Mesendoderm (in vitro differentiated cells): ENCODE measurements at regions not wholly inside any gene's neighbourhood (a gene's known extent, or its start where the extent isn't known, plus 50 kb on each side); places are given as distances from the start of the nearest gene placed in this dataset.

Experiments
- DNase-seq: peaks from one replicate; pipeline ENCODE4 v3.0.0; 2013
- H2AK5ac ChIP-seq: 2 replicates; pipeline ENCODE4 v1.6.1; 2013; ENCODE audit warnings: low read length, inconsistent platforms
- H2BK120ac ChIP-seq: 2 replicates; pipeline ENCODE4 v1.6.1; 2013; ENCODE audit warnings: low read depth, mild to moderate bottlenecking, low read length, moderate library complexity, mixed read lengths
- H2BK15ac ChIP-seq: replicated peaks from 2 replicates; pipeline ENCODE4 v1.6.1; 2013; ENCODE audit warnings: low read depth, mild to moderate bottlenecking, moderate library complexity
- H2BK5ac ChIP-seq: 2 replicates; pipeline ENCODE4 v1.6.1; 2013; ENCODE audit warnings: low read length, inconsistent platforms
- H3K18ac ChIP-seq: 2 replicates; pipeline ENCODE4 v1.6.1; 2013; ENCODE audit warnings: mild to moderate bottlenecking, low read length, mixed read lengths
- H3K23ac ChIP-seq: one replicate; pipeline ENCODE4 v1.6.1; 2013; ENCODE audit warnings: low read length
- H3K27ac ChIP-seq: 2 replicates; pipeline ENCODE4 v1.5.1; 2013; ENCODE audit warnings: low read depth, mild to moderate bottlenecking, inconsistent platforms, low read length, moderate library complexity
- H3K27me3 ChIP-seq: 2 replicates; pipeline ENCODE4 v1.6.1; 2013; ENCODE audit warnings: low read length, control low read depth, mild to moderate bottlenecking, inconsistent platforms; ENCODE audit not compliant: insufficient read depth, poor library complexity
- H3K36me3 ChIP-seq: 2 replicates; pipeline ENCODE4 v1.6.1; 2013; ENCODE audit warnings: low read length, inconsistent platforms; ENCODE audit not compliant: control insufficient read depth, insufficient read depth
- H3K4ac ChIP-seq: one replicate; pipeline ENCODE4 v1.6.1; 2013; ENCODE audit warnings: low read depth, mild to moderate bottlenecking, low read length, moderate library complexity
- H3K4me1 ChIP-seq: 2 replicates; pipeline ENCODE4 v1.6.1; 2013; ENCODE audit warnings: low read depth, low read length, inconsistent platforms; ENCODE audit not compliant: control insufficient read depth
- H3K4me2 ChIP-seq: 2 replicates; pipeline ENCODE4 v1.6.1; 2013; ENCODE audit warnings: low read length
- H3K4me3 ChIP-seq: 2 replicates; pipeline ENCODE4 v1.5.1; 2013; ENCODE audit warnings: mild to moderate bottlenecking, low read length
- H3K56ac ChIP-seq: one replicate; pipeline ENCODE4 v1.6.1; 2013; ENCODE audit warnings: low read length
- H3K79me1 ChIP-seq: 2 replicates; pipeline ENCODE4 v1.6.1; 2013; ENCODE audit warnings: low read length, inconsistent platforms
- H3K79me2 ChIP-seq: 2 replicates; pipeline ENCODE4 v1.6.1; 2013; ENCODE audit warnings: mild to moderate bottlenecking, low read length; ENCODE audit not compliant: control insufficient read depth, insufficient read depth
- H3K9ac ChIP-seq: 2 replicates; pipeline ENCODE4 v1.6.1; 2013; ENCODE audit warnings: low read length, inconsistent platforms
- H4K5ac ChIP-seq: one replicate; pipeline ENCODE4 v1.6.1; 2013; ENCODE audit warnings: low read length
- H4K8ac ChIP-seq: one replicate; pipeline ENCODE4 v1.6.1; 2013; ENCODE audit warnings: low read depth, mild to moderate bottlenecking, control low read depth, low read length, moderate library complexity
- WGBS: extraction: QIAGEN DNeasy Blood & Tissue Kit; methylation state at CpG from one replicate; pipeline ENCODE4 v1.1.7; 2013; ENCODE audit warnings: low lambda C conversion rate, missing lambda C conversion rate; ENCODE audit not compliant: insufficient coverage; ENCODE audit errors: extremely low coverage; 5-methylcytosine and 5-hydroxymethylcytosine counted together

DNA sequence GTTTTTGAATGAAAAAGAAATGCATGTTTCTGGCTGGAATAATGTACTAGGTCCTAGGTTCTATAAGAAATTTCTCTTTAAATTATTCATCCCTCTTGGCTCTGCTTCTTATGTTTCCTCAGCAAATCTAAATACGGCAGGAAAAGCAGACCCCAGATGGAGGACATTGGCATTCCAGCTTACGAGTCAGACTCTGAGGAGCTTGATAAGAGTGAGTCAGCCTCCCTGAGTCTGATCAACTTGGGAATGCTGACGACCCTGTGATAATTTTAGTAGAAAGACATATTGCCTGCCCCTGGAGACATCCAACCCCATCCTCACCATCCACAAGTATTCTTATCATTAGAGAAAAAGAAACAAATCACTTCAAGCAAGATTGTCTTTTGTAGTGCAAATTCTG is 509.7 kb upstream of the MARCKS start:
- H3K9ac ChIP-seq, result no peak overlapping the region
- H3K4ac ChIP-seq, result peak overlapping the region; percentile 52
- no peak overlapping the region for H2AK5ac ChIP-seq
- WGBS, result no CpG with 5 or more reads among the region's 3 CpGs
- no peak overlapping the region for H2BK5ac ChIP-seq
- no peak overlapping the region for H3K23ac ChIP-seq
- no peak overlapping the region for H4K8ac ChIP-seq
- peak overlapping the region; percentile 18 for H3K18ac ChIP-seq
- no peaks in the 10 kb centered on the region for H3K36me3 ChIP-seq
- H3K27ac ChIP-seq, result no peak overlapping the region
- H3K27me3 ChIP-seq, result no peaks in the 10 kb centered on the region
- peaks cover 2% of the 10 kb centered on the region for H3K4me1 ChIP-seq
- no peak overlapping the region for H4K5ac ChIP-seq
- no peak overlapping the region for H3K56ac ChIP-seq
- H2BK120ac ChIP-seq, result no peak overlapping the region
- no peaks in the 10 kb centered on the region for H3K79me1 ChIP-seq
- no peak overlapping the region for H2BK15ac ChIP-seq
- peak; percentile 66 for DNase-seq
- no peak overlapping the region for H3K4me3 ChIP-seq
- H3K79me2 ChIP-seq, result no peaks in the 10 kb centered on the region
- H3K4me2 ChIP-seq, result no peak overlapping the region

DNA sequence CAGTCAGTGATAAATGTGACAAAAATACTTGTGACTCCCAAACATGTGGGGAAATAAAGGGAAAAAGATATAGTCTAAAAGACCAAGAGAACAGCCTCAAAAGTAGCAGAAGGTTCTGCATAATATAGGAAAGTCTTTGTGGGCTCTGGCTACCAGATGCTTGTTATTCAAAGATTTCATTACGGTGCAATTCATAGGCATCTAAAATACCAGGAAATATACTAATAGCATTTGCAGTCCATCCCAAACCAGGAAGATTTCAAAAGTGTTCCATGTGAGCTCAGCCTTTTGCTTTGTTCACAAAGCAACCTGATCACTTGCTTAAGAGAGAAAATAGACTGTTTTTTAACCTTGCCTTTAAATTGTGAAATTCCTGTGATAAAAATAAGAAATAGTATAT is 506.7 kb upstream of the MARCKS start:
- Histone ChIP-seq H3K18ac (no peak overlapping the region), H3K23ac (no peak overlapping the region), H3K9ac (no peak overlapping the region), H3K56ac (no peak overlapping the region), H4K8ac (no peak overlapping the region), H3K4me1 (peaks cover 2% of the 10 kb centered on the region), H3K27ac (no peak overlapping the region), H3K36me3 (no peaks in the 10 kb centered on the region), H2BK15ac (no peak overlapping the region), H3K79me1 (no peaks in the 10 kb centered on the region), H2BK5ac (no peak overlapping the region), H2AK5ac (no peak overlapping the region), H3K27me3 (no peaks in the 10 kb centered on the region), H3K4me2 (no peak overlapping the region), H3K4ac (no peak overlapping the region), H2BK120ac (no peak overlapping the region), H3K4me3 (no peak overlapping the region), H3K79me2 (no peaks in the 10 kb centered on the region), H4K5ac (no peak overlapping the region)
- WGBS, result no CpG with 5 or more reads among the region's 1 CpG
- DNase-seq, result no peak

DNA sequence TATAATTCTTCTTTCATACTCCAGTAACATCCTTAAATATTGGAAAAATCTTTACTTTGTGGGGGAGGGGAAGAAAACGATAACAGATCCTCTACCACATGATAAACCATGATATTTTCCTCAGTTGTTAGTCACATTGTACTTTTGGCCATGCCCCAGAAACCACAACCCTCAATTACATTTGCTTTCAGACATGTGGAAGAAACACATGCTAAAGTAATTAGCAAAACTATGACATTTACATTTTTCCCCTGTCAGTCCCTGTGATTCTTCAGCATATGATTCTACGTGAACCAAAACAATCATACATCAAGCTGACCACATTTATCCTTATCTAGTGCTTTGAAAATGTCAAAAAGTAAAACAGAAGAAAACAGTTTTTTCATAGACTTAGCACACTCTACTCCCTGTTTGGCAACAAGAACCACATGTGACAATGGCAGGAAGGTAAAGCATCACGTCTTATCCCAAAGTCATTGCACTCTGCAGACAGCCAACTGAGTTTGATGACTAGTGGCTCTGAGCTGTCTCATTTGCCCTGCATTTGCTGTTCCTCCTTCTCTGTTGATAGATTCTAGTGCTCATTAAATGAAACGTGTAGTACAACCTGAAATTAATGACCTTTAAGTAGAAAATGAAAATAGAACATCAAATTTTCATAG is 505.8 kb upstream of the MARCKS start:
- Histone ChIP-seq H3K36me3 (no peaks in the 10 kb centered on the region), H3K27me3 (no peaks in the 10 kb centered on the region), H3K4me1 (peaks cover 2% of the 10 kb centered on the region), H3K79me1 (no peaks in the 10 kb centered on the region), H3K4me3 (no peak overlapping the region), H3K9ac (no peak overlapping the region), H4K8ac (no peak overlapping the region), H3K4ac (no peak overlapping the region), H3K23ac (no peak overlapping the region), H2AK5ac (no peak overlapping the region), H3K79me2 (no peaks in the 10 kb centered on the region), H2BK15ac (no peak overlapping the region), H2BK120ac (no peak overlapping the region), H3K56ac (no peak overlapping the region), H3K4me2 (no peak overlapping the region), H3K18ac (no peak overlapping the region), H4K5ac (no peak overlapping the region), H2BK5ac (no peak overlapping the region), H3K27ac (no peak overlapping the region)
- DNase-seq, result no peak
- no CpG with 5 or more reads among the region's 4 CpGs for WGBS

DNA sequence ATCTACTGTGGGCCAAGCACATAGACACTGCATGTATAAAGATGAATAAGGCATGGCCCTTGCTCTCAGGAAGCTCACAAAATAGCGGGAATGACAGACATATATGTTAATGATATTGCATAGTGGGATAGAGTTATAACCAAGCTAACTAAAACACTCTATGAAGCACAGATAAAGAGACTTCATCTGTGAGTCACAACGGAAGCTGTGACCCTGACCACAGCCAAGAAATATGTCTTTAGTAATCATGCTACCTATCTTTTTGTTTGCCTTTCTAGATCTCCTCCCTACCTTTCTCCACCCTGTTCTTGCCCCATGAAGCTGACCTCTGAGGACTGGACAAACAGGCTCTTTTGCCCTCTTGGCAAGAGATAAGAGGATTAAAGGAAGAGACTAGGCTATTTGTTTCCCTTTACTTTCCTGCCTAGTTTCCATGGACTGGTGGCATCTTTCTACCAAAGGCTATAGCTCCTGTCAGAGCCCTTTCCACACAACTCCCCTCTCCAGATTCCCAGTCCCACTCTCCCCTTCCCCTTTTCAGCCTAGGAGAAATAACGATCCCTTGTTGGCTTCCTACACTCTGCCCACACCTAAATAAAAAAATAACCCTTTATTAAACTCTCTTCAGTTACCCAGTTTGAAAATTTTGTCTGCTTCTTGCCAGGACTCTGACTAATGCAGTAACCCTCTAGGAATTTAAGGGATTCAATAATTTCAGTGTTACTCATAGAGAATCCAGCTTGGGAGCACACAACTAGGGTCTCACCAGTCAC is 504.9 kb upstream of the MARCKS start:
- Histone ChIP-seq H3K4me1 (peaks cover 2% of the 10 kb centered on the region), H3K27me3 (no peaks in the 10 kb centered on the region), H4K5ac (no peak overlapping the region), H3K4me2 (no peak overlapping the region), H2AK5ac (no peak overlapping the region), H3K56ac (no peak overlapping the region), H2BK120ac (no peak overlapping the region), H3K79me1 (no peaks in the 10 kb centered on the region), H2BK15ac (no peak overlapping the region), H3K4me3 (no peak overlapping the region), H3K23ac (no peak overlapping the region), H3K4ac (no peak overlapping the region), H3K27ac (no peak overlapping the region), H3K9ac (no peak overlapping the region), H2BK5ac (no peak overlapping the region), H4K8ac (no peak overlapping the region), H3K18ac (no peak overlapping the region), H3K79me2 (no peaks in the 10 kb centered on the region), H3K36me3 (no peaks in the 10 kb centered on the region)
- WGBS, result no CpG with 5 or more reads among the region's 3 CpGs
- no peak for DNase-seq

GRCh38 chr6:113352831-113353230 is 504.3 kb upstream of the MARCKS start:
- Histone ChIP-seq H3K4me1 (no peaks in the 10 kb centered on the region), H3K27me3 (no peaks in the 10 kb centered on the region), H2BK15ac (no peak overlapping the region), H4K8ac (no peak overlapping the region), H4K5ac (no peak overlapping the region), H3K9ac (no peak overlapping the region), H3K56ac (no peak overlapping the region), H3K79me2 (no peaks in the 10 kb centered on the region), H3K4me2 (no peak overlapping the region), H2BK5ac (no peak overlapping the region), H3K4ac (no peak overlapping the region), H3K27ac (no peak overlapping the region), H3K4me3 (no peak overlapping the region), H2AK5ac (no peak overlapping the region), H3K36me3 (no peaks in the 10 kb centered on the region), H2BK120ac (no peak overlapping the region), H3K79me1 (no peaks in the 10 kb centered on the region), H3K18ac (no peak overlapping the region), H3K23ac (no peak overlapping the region)
- WGBS, result no CpG with 5 or more reads among the region's 3 CpGs
- DNase-seq, result no peak
